ENCODE measurements at regions not wholly inside any gene's neighbourhood (a gene's known extent, or its start where the extent isn't known, plus 50 kb on each side); places are given as distances from the start of the nearest gene placed in this dataset.

GRCh38 chrX:42378857-42379256 lies 399.1 kb downstream of the PPP1R2C start:
- TF ChIP-seq, protein P1, sequence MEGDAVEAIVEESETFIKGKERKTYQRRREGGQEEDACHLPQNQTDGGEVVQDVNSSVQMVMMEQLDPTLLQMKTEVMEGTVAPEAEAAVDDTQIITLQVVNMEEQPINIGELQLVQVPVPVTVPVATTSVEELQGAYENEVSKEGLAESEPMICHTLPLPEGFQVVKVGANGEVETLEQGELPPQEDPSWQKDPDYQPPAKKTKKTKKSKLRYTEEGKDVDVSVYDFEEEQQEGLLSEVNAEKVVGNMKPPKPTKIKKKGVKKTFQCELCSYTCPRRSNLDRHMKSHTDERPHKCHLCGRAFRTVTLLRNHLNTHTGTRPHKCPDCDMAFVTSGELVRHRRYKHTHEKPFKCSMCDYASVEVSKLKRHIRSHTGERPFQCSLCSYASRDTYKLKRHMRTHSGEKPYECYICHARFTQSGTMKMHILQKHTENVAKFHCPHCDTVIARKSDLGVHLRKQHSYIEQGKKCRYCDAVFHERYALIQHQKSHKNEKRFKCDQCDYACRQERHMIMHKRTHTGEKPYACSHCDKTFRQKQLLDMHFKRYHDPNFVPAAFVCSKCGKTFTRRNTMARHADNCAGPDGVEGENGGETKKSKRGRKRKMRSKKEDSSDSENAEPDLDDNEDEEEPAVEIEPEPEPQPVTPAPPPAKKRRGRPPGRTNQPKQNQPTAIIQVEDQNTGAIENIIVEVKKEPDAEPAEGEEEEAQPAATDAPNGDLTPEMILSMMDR (IDR thresholded peaks at IDR 0.05; ENCODE audit: insufficient read depth, low read length) = no peak
- TF ChIP-seq POLR2AphosphoS5 (IDR thresholded peaks at IDR 0.05; ENCODE audit: low read depth) = no peak
